Trophoblast cell (in vitro differentiated cells and primary cell): ENCODE measurements at regions not wholly inside any gene's neighbourhood (a gene's known extent, or its start where the extent isn't known, plus 50 kb on each side); places are given as distances from the start of the nearest gene placed in this dataset.

Source experiments
- DNase-seq, 2 donors: peaks; one replicate each; pipeline ENCODE4 v3.0.0-alpha.2; 2016
- H2AFZ ChIP-seq: 2 replicates; pipeline ENCODE4 v1.6.1; 2013; ENCODE audit warnings: low read length, moderate library complexity, mild to moderate bottlenecking; ENCODE audit not compliant: insufficient read depth, poor library complexity
- H2AK5ac ChIP-seq: 2 replicates; pipeline ENCODE4 v1.6.1; 2013; ENCODE audit warnings: mild to moderate bottlenecking, low read length
- H2BK120ac ChIP-seq: 2 replicates; pipeline ENCODE4 v1.6.1; 2013; ENCODE audit warnings: low read length, mild to moderate bottlenecking, moderate library complexity; ENCODE audit not compliant: insufficient read depth, poor library complexity
- H2BK12ac ChIP-seq: 2 replicates; pipeline ENCODE4 v1.6.1; 2013; ENCODE audit warnings: mild to moderate bottlenecking, low read length, moderate library complexity
- H2BK5ac ChIP-seq: 2 replicates; pipeline ENCODE4 v1.6.1; 2013; ENCODE audit warnings: low read length, low read depth, moderate library complexity, mild to moderate bottlenecking; ENCODE audit not compliant: poor library complexity
- H3K14ac ChIP-seq: 2 replicates; pipeline ENCODE4 v1.6.1; 2013; ENCODE audit warnings: mild to moderate bottlenecking, low read length
- H3K18ac ChIP-seq: 2 replicates; pipeline ENCODE4 v1.6.1; 2013; ENCODE audit warnings: mild to moderate bottlenecking, low read length
- H3K23ac ChIP-seq: 2 replicates; pipeline ENCODE4 v1.6.1; 2013; ENCODE audit warnings: low read length
- H3K27ac ChIP-seq: 2 replicates; pipeline ENCODE4 v1.5.1; 2013; ENCODE audit warnings: low read depth, mild to moderate bottlenecking, inconsistent platforms, low read length, moderate library complexity
- H3K27me3 ChIP-seq: 2 replicates; pipeline ENCODE4 v1.6.1; 2013; ENCODE audit warnings: inconsistent platforms, mild to moderate bottlenecking, low read length, moderate library complexity; ENCODE audit not compliant: insufficient read depth
- H3K36me3 ChIP-seq, 2 experiments: 1 replicate in 1 of 2; 2 replicates in 1 of 2; pipeline ENCODE4 v1.6.1; 2013; ENCODE audit warnings: low read length in 2 of 2, mild to moderate bottlenecking in 2 of 2, moderate library complexity in 1 of 2; ENCODE audit not compliant: insufficient read depth in 2 of 2, control insufficient read depth in 1 of 2
- H3K4ac ChIP-seq: 2 replicates; pipeline ENCODE4 v1.6.1; 2013; ENCODE audit warnings: low read depth, mild to moderate bottlenecking, low read length, moderate library complexity
- H3K4me1 ChIP-seq, 2 experiments: 1 replicate in 1 of 2; 2 replicates in 1 of 2; pipeline ENCODE4 v1.6.1; 2013; ENCODE audit warnings: low read length in 2 of 2, mild to moderate bottlenecking in 2 of 2, moderate library complexity in 1 of 2; ENCODE audit not compliant: insufficient read depth in 2 of 2, control insufficient read depth in 1 of 2
- H3K4me2 ChIP-seq: 2 replicates; pipeline ENCODE4 v1.6.1; 2013; ENCODE audit warnings: inconsistent platforms, mild to moderate bottlenecking, low read length, moderate library complexity
- H3K4me3 ChIP-seq: 2 replicates; pipeline ENCODE4 v1.5.1; 2013; ENCODE audit warnings: mild to moderate bottlenecking, low read depth, low read length, inconsistent platforms
- H3K79me1 ChIP-seq: one replicate; pipeline ENCODE4 v1.6.1; 2013; ENCODE audit warnings: low read length
- H3K79me2 ChIP-seq: 2 replicates; pipeline ENCODE4 v1.6.1; 2013; ENCODE audit warnings: low read length, mild to moderate bottlenecking; ENCODE audit not compliant: control insufficient read depth, insufficient read depth, poor library complexity
- H3K9ac ChIP-seq: 2 replicates; pipeline ENCODE4 v1.6.1; 2013; ENCODE audit warnings: mild to moderate bottlenecking, low read length
- H3K9me3 ChIP-seq: 2 replicates; pipeline ENCODE4 v1.6.1; 2013; ENCODE audit warnings: low read depth, mild to moderate bottlenecking, control low read depth, inconsistent platforms, low read length; ENCODE audit not compliant: insufficient read depth
- H4K12ac ChIP-seq: 2 replicates; pipeline ENCODE4 v1.6.1; 2013; ENCODE audit warnings: low read depth, mild to moderate bottlenecking, low read length, moderate library complexity
- H4K8ac ChIP-seq: 2 replicates; pipeline ENCODE4 v1.6.1; 2013; ENCODE audit warnings: low read depth, mild to moderate bottlenecking, low read length, moderate library complexity
- H4K91ac ChIP-seq: one replicate; pipeline ENCODE4 v1.6.1; 2013; ENCODE audit warnings: low read depth, mild to moderate bottlenecking, low read length, moderate library complexity
- WGBS: extraction: QIAGEN DNeasy Blood & Tissue Kit; methylation state at CpG from one replicate; pipeline ENCODE4 v1.1.7; 2013; ENCODE audit warnings: missing lambda C conversion rate; ENCODE audit not compliant: insufficient read length, insufficient coverage; ENCODE audit errors: extremely low coverage; 5-methylcytosine and 5-hydroxymethylcytosine counted together

DNA sequence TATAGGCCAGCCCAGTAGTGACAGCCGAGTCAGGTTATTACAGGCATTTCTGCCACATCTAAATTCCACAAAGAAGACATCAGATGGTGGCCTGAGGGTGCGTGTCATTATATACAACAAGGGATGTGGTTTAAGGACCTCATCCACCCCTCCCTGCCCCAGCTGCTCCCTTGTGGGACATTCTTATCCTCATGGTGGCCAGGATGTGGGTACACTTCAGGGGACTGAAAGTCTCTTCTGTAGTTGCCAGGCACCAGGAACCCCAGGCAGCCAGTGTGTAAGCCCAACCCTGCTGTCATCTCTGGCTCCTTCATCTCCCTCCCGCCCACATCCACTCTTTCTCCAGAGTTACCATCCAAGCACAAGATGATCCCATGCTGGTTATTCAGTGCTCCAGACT, 224.9 kb upstream of the TOPAZ1 start:
- Histone ChIP-seq H3K4me2 (no peak overlapping the region), H2BK120ac (no peak overlapping the region), H3K18ac (no peak overlapping the region), H3K36me3 (no peaks in the 10 kb centered on the region), H4K12ac (no peak overlapping the region), H3K9ac (no peak overlapping the region), H3K79me1 (no peaks in the 10 kb centered on the region), H3K27me3 (peaks cover 9% of the 10 kb centered on the region), H2BK5ac (no peak overlapping the region), H3K27ac (no peak overlapping the region), H2AFZ (no peak overlapping the region), H3K23ac (no peak overlapping the region), H3K4me3 (no peak overlapping the region), H3K9me3 (peaks cover 2% of the 10 kb centered on the region), H2BK12ac (no peak overlapping the region), H3K79me2 (no peaks in the 10 kb centered on the region), H3K14ac (no peak overlapping the region), H4K91ac (no peak overlapping the region), H3K4ac (no peak overlapping the region), H3K4me1 (peaks cover 1 to 4% of the 10 kb centered on the region in 2 experiments), H2AK5ac (no peak overlapping the region), H4K8ac (no peak overlapping the region)
- WGBS = no CpG with 5 or more reads among the region's 3 CpGs
- DNase-seq = peak in 1 of 2 donors; percentile 14

DNA sequence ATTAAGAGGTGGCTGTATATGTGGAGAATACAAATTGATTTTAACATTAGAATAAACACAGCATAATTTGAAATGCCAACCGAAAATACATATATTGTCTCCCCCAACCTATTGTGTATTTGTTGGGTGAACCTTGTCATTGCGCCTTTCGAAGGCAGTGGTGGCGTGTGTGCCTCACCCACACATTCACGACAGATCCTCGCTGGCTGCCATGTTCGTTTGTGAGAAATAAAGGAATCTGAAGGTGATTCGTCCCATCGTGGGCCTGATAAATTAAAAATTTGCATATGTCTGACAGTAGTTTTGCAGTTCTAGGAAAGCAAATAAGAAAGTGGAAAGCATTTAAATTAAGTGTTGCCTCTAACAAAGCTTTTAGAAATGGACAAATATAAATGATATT, 222.8 kb upstream of the TOPAZ1 start:
- Histone ChIP-seq H3K79me2 (no peaks in the 10 kb centered on the region), H4K12ac (no peak overlapping the region), H3K18ac (no peak overlapping the region), H2AK5ac (no peak overlapping the region), H3K9ac (no peak overlapping the region), H4K91ac (no peak overlapping the region), H2AFZ (no peak overlapping the region), H3K4me2 (no peak overlapping the region), H3K36me3 (no peaks in the 10 kb centered on the region), H3K79me1 (no peaks in the 10 kb centered on the region), H2BK12ac (no peak overlapping the region), H2BK5ac (no peak overlapping the region), H3K4me1 (peaks cover 4 to 6% of the 10 kb centered on the region in 2 experiments), H3K27me3 (peaks cover 17% of the 10 kb centered on the region), H3K27ac (no peak overlapping the region), H4K8ac (no peak overlapping the region), H3K9me3 (peaks cover 2% of the 10 kb centered on the region), H3K4me3 (no peak overlapping the region), H3K14ac (no peak overlapping the region), H3K23ac (no peak overlapping the region), H2BK120ac (no peak overlapping the region), H3K4ac (no peak overlapping the region)
- WGBS = no CpG with 5 or more reads among the region's 9 CpGs
- DNase-seq = no peak

DNA sequence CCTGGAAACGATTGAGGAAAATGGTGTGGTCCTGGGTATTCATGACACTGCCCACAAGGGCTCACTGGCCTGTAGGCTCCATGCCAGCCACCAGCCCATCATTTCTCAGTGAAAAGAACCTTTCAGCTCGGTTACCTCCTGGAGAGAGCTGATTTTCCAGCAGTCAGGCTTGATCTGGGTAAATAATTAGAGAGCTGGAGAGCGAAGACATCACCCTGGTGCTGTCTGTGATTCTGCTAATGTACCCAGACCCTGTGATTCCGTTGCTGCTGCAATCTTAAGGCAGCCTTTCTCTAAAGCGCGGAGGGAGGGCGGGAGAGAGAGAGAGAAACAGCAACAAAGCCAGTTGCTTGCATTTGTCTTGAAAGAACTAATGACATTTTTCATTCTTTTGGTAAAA, 221.9 kb upstream of the TOPAZ1 start:
- WGBS = no CpG with 5 or more reads among the region's 7 CpGs
- Histone ChIP-seq H3K36me3 (no peaks in the 10 kb centered on the region), H3K23ac (no peak overlapping the region), H3K79me2 (no peaks in the 10 kb centered on the region), H3K18ac (no peak overlapping the region), H2BK120ac (no peak overlapping the region), H4K91ac (no peak overlapping the region), H3K4ac (no peak overlapping the region), H3K9ac (no peak overlapping the region), H4K8ac (no peak overlapping the region), H3K4me3 (no peak overlapping the region), H2AFZ (no peak overlapping the region), H2BK5ac (no peak overlapping the region), H3K9me3 (peaks cover 2% of the 10 kb centered on the region), H2AK5ac (no peak overlapping the region), H3K14ac (no peak overlapping the region), H3K79me1 (no peaks in the 10 kb centered on the region), H4K12ac (no peak overlapping the region), H3K27me3 (peaks cover 17% of the 10 kb centered on the region), H3K27ac (no peak overlapping the region), H3K4me2 (no peak overlapping the region), H3K4me1 (peaks cover 4 to 6% of the 10 kb centered on the region in 2 experiments), H2BK12ac (no peak overlapping the region)
- no peak for DNase-seq

- DNase-seq = no peak
- Histone ChIP-seq H3K4me3 (no peak overlapping the region), H3K4me2 (no peak overlapping the region), H2BK12ac (no peak overlapping the region), H3K27ac (no peak overlapping the region), H4K8ac (no peak overlapping the region), H3K27me3 (peaks cover 17% of the 10 kb centered on the region), H3K23ac (no peak overlapping the region), H4K12ac (no peak overlapping the region), H3K4me1 (peaks cover 4 to 6% of the 10 kb centered on the region in 2 experiments), H3K14ac (no peak overlapping the region), H3K9me3 (peaks cover 2% of the 10 kb centered on the region), H3K18ac (no peak overlapping the region), H3K4ac (no peak overlapping the region), H2AFZ (no peak overlapping the region), H3K36me3 (no peaks in the 10 kb centered on the region), H2BK120ac (no peak overlapping the region), H3K79me1 (no peaks in the 10 kb centered on the region), H4K91ac (no peak overlapping the region), H3K79me2 (no peaks in the 10 kb centered on the region), H2AK5ac (no peak overlapping the region), H3K9ac (no peak overlapping the region), H2BK5ac (no peak overlapping the region)
- WGBS = no CpG with 5 or more reads among the region's 1 CpG
Observed at GRCh38 chr3:44020143-44020542, 221.5 kb upstream of the TOPAZ1 start.
